HG03066 (cell line): ENCODE measurements at regions not wholly inside any gene's neighbourhood (a gene's known extent, or its start where the extent isn't known, plus 50 kb on each side); places are given as distances from the start of the nearest gene placed in this dataset.

Experiments used
- ATAC-seq: cut with Tn5 transposase; IDR thresholded peaks from one replicate; pipeline ENCODE4 v1.9.1; 2021; ENCODE audit warnings: low read depth; ENCODE audit not compliant: unreplicated experiment

DNA sequence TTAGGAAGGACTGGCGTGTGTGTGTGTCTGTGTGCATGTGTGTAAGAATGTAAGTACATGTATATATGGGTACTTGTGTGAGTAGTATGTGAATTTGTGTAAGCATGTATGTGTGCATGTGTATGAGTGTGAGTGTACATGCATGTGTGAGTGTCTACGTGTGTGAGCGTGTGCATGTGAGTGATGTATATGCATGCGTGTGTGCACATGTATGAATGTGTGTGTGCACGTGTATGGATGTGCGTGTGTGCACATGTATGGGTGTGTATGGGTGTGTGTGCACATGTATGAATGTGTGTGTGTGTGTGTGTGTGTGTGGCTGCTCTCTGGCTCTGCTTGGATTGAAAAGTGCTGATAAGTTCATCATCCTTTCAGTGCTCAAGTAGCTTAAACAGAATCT, 154.5 kb downstream of the TENT4A start:
- ATAC-seq, result no peak

DNA sequence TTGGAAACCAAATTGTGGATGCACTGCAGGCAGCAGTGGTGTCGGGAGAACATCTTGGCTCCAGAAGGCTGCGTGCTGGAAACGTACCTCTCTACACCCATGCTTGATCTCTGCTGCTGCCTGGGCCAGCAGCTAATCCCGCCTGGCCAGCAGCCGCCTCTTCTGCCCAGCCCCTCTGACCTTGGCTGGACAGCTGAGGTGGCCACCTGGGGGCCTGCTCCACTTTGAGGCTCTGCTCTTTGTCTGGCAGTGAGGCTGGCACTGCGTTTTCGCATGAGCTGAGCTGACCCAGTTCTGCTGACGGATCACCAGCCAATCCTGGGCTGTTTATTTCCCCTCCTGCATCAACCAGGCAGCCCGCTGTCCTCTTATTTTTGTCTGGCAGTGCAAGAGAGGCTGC, 154.9 kb downstream of the TENT4A start:
- ATAC-seq, result no peak

DNA sequence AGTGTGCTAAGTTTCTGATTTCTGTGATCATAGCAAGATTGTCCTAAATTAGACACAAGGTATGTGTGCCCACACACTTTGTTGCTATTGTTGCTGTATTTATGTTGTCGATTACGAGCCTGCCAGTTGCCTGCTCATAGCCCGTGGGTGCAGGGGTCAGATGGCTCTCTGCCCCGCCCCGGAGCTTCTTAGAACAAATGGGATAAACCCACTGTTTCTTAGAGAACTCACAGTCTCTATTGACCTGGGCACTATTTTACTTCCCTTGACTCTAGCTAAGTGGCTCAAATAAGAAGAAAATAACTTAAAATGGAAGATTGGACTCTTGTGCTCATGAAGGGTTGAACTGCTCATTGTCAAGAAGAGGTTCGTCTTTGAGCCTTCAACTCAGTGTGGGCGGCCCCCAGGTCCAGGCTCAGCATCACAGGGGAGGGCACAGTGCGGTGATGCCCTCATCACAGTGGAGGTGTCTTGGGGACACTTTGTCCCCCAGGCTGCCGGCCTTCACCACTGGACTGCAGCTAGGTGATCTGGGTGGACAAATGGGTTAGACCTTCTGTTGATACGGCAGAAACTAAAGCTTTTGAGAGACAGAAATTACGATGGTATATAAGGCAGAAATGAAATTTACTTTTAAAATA, 155.5 kb downstream of the TENT4A start:
- no peak for ATAC-seq

DNA sequence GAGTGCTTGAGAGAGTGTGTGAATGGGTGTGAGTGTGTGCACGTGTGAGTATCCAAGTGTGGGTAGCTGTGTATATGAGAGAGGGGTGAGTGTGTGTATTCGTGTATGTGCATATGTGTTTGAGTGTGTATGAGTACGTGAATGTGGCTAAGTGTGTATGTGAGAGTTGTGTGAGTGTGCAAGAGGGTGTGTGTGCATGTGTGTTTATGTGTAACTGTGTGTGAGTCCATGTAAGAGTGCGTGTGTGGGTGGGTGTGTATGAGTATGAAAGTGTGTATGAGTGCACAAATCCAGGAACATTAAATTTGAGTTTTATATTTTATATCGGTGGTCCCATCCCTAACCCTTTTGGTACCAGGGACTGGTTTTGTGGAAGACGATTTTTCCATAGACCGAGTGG, 156.4 kb downstream of the TENT4A start:
- ATAC-seq, result no peak

DNA sequence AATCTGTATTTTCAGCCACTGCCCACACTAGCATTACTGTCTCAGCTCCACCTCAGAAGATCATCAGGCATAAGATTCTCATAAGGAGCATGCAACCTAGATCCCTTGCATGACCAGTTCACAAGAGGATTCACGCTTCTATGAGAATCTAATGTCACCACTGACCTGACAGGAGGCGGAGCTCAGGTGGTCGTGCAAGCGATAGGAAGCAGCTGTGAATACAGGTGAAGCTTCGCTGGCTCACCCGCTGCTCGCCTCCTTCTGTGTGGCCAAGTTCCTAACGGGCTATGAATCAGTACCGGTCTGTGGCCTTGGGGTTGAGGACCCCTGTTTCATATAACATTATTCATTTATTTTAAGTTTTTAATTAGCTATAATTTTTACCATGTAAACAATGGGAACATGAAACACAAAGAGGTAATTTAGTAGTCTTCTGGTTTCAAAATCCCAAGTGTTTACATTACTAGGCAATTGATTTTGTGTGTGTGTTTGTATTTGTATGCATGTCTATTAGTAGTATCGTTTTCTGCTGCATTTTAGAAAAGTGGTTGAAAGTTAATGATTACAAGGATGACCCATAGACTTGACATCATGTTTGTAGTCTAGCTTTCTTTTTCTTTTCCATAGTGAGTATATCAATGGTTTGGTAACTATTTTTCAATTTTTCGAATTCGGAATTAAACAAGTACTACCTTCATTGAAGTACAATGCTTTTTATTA, 159.4 kb downstream of the TENT4A start:
- no peak for ATAC-seq

DNA sequence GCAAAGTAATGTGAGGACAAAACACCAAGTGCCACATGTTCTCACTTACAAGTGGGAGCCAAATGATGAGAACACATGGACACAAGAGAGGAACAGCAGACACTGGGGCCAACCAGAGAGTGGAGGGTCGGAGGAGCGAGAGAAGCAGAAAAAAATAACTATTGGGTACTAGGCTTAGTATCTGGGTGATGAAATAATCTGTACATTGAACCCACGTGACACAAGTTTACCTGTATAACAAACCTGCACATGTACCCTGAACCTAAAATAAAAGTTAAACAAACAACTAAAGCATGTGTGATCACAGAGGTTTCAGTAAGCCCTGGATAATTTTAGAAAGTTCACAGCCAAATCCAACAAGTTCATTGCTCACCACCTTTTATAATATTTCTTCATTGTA, 160.1 kb downstream of the TENT4A start:
- no peak for ATAC-seq

DNA sequence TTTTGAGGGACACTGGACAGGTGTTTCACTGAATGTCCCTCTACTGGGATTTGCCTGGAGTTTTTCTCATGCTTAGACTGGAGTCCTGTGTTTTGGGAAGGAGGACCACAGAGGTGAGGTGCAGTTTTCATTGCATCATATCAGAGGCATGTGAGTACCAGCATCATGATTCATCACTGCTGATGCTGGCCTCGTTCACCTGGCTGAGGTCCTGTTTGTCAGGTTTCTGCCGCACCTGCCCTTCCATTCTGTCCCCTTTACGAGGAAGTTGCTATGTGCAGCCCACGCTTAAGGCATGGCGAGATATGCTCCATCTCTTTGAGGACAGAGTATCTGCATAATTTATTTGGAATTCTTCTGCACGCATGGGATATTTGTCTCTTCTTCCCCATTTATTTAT, 162.1 kb downstream of the TENT4A start:
- no peak for ATAC-seq

DNA sequence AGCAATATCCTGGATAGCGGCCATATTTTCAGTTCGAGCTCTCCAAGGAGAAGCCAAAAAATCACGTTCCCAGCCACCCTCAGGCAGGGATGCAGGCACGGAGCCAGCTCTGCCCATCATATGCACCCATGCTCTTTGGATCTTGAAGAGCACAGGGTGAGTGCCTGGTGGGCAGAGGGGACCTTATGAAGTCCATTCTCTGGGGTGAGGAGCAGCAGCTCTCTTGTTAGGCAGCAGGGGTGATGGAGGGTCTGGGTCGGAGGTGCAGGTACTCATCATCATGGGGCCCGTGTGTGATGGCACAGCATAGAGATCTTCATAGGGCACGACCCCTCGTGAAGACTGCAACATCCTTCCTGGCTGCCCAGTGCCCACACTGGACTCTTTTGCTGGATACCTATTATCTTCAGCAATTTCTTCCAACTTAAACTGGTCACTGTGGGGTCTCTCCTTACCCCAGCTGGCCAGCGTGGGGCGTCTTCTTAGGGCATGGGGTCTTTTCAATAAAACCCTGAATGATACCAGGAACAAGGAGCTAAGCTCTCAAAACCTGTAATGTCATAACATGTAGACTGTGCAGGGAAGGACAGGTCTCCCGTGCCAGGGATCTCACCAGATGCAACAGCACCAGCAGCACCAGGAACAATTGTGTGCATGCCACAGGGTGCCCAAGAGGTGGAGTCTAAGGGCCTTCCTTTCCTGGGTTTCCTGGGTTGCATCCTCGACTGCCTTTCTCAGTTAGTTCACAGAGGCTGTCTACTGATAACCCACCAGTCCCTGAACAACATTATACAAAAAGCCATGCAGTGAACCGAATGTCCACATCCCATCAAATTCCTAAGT, 165.0 kb downstream of the TENT4A start:
- no peak for ATAC-seq

DNA sequence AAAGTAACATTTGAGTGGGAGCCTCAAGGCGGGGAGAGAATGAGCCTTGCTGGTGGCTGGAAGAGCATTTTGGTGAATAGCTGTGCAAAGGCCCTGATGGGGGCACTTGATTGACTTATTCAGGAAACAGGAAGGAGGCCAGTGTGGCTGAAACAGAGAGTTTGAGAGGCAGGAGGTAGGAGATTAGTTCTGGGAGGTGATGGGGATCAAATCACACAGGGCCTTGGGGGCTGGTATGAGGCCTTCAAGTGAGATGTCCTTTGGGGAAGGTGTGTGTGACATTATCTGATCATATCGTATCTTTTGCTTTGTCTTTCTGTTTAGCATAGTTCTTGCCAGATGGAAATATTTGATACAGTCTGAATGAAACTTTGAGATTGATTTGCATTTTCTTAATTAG, 172.3 kb downstream of the TENT4A start:
- no peak for ATAC-seq

DNA sequence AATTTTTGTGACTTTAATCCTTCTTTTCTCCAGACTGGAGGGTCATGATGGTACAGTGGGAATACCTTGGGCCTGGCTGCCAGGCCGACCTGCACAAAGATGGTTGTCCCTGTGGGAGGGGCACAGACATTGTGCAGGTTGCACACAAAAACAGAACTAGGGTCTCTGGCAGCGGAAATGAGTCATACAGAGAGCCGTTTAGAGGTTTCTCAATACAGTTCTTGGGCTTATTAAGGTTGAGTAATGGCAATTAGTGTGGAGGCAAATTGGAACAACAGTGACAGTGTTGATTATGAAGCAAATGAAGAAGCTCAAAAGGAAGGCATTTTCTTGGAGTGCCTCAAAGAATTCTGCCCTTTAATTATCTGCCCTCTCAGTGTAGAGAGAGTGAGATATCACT, 173.6 kb downstream of the TENT4A start:
- ATAC-seq, result no peak

DNA sequence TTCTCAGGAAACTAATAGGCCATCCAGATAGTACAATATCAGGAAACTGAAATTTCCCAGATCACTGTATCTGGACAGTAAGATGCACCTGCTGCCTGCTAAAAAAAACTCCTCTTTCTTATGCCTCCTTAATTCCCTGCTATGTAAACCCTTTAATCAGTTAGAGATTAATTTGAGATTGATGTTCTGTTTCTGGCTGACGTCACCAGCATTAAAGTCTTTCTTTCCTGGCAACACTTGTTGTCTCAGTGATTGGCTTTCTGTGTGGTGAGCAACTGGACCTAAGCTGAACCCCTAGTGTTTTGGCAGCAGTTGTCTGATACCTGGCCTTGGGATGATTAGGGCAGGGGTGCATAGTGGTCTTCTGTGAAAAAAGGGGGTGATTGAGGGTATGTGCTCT, 175.8 kb downstream of the TENT4A start:
- no peak for ATAC-seq

DNA sequence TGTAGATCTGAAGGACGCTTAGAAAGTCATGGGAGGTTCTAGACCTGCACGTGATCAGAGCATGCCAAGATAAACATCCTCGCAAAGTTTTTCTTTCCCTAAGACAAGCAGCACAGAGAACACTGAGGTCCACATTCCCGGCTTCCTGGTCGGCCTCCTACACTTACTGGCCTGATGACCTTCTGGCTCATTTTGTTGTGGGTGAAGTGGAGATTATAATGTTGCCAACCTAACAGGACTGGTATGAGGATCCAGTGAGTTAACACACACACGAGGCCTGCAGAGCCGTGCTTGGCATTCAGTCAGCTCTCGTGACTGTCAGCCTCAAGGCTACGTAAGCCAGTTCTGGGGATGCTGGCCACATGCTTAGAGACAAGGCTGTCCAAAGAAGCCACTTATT, 186.0 kb downstream of the TENT4A start:
- no peak for ATAC-seq

DNA sequence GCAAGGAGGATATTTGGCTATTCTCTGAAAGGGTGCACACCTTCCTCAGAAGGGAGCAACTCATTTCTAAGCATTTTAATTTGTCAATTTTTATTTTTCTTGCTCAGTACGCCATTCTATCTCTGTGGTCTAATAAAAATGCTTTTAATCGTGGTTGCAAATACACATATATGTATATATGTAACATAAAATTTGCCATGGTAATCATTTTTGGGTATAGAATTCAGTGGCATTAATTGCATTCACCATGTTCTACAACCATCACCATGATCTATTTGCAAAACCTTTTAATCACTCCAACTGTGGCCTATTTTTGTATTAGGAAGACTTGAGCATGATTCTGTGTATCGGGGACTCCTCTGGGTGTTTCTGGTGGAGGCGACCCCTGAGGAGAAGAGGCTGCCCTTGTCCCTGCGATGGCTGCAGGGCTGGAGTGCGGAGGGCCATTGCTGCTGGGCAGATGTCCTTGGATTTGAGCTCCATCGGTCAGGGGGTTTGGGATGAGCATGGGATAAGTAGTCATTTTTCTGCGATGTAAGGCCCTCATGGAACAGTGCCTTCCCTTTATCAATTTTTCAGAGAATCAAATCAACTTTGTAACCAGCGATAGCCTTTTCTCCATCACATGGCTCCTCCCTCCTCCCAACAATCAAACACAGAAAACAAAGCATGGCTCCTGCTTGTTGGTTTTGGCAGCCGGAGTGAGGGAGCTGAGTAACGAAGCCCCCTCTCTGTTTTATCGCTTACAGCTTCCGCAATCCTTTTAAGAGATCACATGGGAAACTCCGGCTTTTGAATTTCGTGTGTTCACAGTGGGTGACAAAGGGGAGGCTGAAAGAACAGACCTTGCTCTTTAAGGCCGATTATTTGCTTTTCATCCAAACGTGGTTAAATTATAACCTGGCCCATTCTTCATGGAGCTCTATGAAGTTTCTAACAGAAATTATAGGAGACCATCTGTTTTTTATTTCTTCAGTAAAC, 187.3 kb downstream of the TENT4A start:
- no peak for ATAC-seq

DNA sequence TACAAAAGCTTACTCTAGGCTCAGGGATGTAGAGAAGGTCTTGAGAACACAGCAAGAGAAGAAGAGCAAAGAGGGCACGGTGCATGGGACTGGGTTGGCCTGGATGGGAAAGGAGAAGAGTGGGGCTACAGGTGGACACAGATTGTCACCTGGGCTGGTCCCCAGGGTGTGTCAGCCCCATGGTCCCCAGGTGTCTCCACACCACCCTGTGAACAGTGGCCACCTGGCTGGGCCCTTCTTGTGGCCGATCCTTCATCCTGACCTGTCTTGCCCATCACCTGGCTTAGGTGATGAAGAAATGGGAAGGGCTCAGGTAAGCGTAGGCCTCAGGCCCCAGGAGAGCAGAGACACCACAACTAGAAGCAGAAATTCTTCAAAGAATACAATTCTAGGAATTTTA, 188.9 kb downstream of the TENT4A start:
- no peak for ATAC-seq

DNA sequence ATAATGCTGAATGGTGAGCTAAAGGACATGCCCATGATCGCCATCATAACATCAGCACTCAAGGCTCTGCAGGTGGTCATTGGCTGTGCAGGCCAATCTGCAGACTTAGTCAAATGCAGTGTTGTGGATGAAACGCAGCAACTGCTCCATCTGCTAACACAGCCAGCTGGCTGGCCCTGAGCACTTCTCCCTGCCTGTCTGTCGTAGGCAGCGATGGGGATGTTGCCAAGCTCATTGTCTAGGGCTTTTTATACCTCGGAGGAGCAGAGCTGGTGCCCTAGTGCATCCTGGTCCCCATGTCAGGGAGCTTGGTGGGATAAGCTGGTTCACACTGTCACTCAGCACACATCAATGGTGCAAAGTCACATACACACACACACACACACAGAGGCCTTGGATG, 189.4 kb downstream of the TENT4A start:
- ATAC-seq, result no peak

DNA sequence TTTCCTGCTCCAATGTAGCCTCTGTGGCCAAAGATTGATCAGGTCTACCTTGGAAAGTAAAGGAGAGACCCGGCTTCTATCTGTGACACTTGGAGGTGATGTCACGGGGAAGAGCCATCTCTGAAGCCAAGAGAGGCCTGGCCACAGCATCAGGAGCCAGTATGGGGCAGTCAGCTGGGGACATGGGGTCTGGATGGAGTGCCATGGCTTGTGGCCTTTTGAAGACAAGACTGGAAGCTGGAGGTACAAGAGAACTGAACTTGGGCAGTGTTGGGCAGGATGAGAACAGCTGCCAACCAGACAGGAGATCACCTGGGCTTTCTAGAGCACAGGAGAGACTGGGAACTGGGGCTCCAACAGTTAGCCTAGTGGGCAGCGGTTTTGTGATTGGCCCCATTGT, 190.7 kb downstream of the TENT4A start:
- ATAC-seq, result no peak

DNA sequence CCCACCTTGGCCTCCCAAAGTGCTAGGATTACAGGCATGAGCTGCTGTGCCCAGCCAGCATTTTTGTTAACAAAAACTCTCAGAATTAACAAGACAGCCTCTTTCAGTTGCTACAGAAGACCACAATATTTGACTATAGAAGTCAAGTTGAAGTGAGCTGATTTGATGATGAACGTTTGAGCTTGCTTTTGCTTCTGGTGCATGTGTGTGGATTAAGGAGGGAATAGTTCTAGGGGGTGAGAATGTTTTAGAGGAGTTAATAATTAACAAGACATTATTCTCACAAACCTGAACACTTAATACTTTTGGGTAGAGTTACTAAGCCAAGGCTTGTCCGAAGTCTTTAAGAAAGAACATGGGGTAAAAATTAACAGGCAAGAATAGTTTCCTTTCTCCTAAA, 191.6 kb downstream of the TENT4A start:
- ATAC-seq, result no peak

DNA sequence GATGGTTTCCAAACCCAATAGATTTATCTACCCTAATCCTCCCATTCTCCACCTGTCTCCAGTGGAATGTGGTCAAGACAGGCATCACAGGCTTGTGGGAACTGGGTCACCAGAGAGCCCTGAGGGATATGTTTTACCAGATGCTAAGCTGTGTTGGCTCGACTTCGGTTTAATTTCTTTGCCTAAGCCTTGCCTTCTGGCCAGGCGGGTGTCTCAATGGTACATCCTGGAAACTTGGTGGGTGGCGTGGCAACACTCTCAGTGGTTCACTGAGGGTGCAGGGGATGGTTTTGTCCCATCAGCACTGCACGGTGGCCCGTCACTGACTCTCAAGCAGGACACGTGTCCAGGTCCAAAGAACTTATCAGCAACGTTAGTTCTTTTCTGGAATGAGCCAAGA, 192.2 kb downstream of the TENT4A start:
- no peak for ATAC-seq

DNA sequence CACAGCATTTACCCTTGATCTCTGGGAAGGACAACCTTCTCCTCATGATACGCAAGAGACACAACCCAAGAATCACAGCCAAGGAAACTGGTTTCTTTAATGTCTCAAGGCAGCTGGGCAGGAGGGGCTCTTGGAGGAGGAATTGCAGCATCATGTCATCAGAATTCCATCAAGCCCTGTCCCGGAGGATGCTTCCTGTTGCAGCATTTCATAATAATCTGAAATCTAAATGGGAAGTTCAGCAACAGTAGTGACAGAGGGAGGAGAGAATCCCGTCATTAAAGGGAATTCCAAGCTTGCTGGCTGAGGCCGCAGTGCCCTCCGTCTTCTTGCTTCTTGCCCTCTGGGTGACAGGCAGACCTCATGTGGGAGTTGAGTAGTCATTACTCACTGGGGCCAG, 192.7 kb downstream of the TENT4A start:
- no peak for ATAC-seq

DNA sequence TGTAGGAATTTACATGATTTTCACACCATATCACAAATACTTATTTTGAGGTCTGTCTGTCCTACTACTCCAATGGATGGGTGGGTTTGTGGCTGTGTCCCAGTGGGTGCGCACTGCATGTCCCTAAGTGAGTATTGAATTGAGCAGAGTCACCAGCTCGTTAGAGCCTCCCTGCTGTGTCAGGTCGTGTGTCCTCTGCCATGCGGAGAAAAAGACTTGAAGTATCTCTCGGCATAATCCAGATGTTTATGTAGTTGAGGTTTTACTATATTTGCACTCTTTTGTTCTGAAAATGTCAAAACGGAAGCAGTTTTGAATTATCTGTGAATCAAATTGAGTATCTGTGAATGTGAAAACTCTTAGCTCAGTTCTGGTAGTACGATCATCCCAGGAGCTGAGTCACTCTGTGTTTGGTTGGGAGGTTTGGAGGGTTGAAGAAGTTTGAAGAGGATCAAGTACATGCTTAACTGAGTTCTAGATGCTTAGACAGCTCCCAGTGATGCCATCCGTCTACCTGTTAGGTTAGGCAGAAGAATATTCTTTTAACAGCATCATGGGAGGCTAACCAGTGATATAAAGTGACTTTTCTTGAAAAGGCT, 194.2 kb downstream of the TENT4A start:
- no peak for ATAC-seq
